ENCODE measurements at regions not wholly inside any gene's neighbourhood (a gene's known extent, or its start where the extent isn't known, plus 50 kb on each side); places are given as distances from the start of the nearest gene placed in this dataset.

- TF ChIP-seq CTCF (conservative IDR thresholded peaks at IDR 0.05 in 1 of 2, IDR thresholded peaks at IDR 0.05 in 1 of 2; ENCODE audit: low read depth in 1 of 2, low read length in 2 of 2) (no peak), EZH2 (IDR thresholded peaks at IDR 0.05; ENCODE audit: low read length, missing control alignments) (no peak)
These were observed 220.4 kb downstream of the TMEM26 start for GRCh38 chr10:61232780-61233179.

Measured in fibroblast of lung (primary cell).